Fibroblast of lung (primary cell): ENCODE measurements at regions not wholly inside any gene's neighbourhood (a gene's known extent, or its start where the extent isn't known, plus 50 kb on each side); places are given as distances from the start of the nearest gene placed in this dataset.

Source experiments
- CTCF ChIP-seq, 2 donors: IDR thresholded peaks in 1 of 2; conservative IDR thresholded peaks in 1 of 2; 1 replicate in 1 of 2; 2 replicates in 1 of 2; pipeline ENCODE4 v1.5.1; 2011 to 2012; ENCODE audit warnings: low read length in 2 of 2, control low read depth in 1 of 2, inconsistent platforms in 1 of 2, low read depth in 1 of 2, mild to moderate bottlenecking in 1 of 2
- EZH2 ChIP-seq: IDR thresholded peaks from 2 replicates; pipeline ENCODE4 v1.5.1; 2012; ENCODE audit warnings: low read length, control low read depth, mild to moderate bottlenecking; ENCODE audit errors: missing control alignments

- no peak for TF ChIP-seq EZH2
- TF ChIP-seq CTCF (conservative IDR thresholded peaks at IDR 0.05 in 1 of 2, IDR thresholded peaks at IDR 0.05 in 1 of 2; ENCODE audit: low read depth in 1 of 2, low read length in 2 of 2) = no peak
Observed at GRCh38 chr16:79768276-79768970, 167.9 kb upstream of the MAF start.
